ENCODE measurements at regions not wholly inside any gene's neighbourhood (a gene's known extent, or its start where the extent isn't known, plus 50 kb on each side); places are given as distances from the start of the nearest gene placed in this dataset.
A peak's percentile ranks its signal among the peaks of the same experiment; 100 is the strongest.

DNA sequence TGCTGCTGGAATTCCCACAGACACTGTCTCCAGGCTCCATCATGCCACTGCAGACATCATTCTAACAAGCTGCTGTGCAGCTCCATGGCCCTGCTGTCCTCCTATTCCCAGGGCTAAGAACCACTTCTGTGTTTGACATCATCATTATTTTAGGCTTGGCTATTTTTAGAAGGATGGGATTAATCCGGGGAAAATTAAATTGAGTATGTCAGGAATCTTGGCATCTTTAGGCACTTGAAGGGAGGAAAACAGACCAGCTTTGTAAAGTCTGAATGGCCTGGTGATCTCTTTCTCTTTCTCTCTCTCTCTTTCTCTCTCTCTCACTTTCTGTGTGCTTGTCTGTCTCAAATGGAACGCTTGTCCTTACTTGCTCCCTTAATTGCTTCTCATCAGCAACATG lies 568.3 kb upstream of the FLRT2 start:
- intact Hi-C loops (cut with DNase I; ENCODE audit: low total_unique reads): no loop called here
- no peak for TF ChIP-seq POLR2A (IDR thresholded peaks at IDR 0.05)
- TF ChIP-seq, protein P1, sequence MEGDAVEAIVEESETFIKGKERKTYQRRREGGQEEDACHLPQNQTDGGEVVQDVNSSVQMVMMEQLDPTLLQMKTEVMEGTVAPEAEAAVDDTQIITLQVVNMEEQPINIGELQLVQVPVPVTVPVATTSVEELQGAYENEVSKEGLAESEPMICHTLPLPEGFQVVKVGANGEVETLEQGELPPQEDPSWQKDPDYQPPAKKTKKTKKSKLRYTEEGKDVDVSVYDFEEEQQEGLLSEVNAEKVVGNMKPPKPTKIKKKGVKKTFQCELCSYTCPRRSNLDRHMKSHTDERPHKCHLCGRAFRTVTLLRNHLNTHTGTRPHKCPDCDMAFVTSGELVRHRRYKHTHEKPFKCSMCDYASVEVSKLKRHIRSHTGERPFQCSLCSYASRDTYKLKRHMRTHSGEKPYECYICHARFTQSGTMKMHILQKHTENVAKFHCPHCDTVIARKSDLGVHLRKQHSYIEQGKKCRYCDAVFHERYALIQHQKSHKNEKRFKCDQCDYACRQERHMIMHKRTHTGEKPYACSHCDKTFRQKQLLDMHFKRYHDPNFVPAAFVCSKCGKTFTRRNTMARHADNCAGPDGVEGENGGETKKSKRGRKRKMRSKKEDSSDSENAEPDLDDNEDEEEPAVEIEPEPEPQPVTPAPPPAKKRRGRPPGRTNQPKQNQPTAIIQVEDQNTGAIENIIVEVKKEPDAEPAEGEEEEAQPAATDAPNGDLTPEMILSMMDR (IDR thresholded peaks at IDR 0.05): no peak
- 24 to 36% methylated on average over 2 of the region's 2 CpGs for WGBS, 2 donors
- H3K4me3 ChIP-seq (ENCODE audit: low read depth, poor library complexity, severe bottlenecking): no peak overlapping the region
- no peak for DNase-seq (ENCODE audit: low spot score in 2 of 2)

DNA sequence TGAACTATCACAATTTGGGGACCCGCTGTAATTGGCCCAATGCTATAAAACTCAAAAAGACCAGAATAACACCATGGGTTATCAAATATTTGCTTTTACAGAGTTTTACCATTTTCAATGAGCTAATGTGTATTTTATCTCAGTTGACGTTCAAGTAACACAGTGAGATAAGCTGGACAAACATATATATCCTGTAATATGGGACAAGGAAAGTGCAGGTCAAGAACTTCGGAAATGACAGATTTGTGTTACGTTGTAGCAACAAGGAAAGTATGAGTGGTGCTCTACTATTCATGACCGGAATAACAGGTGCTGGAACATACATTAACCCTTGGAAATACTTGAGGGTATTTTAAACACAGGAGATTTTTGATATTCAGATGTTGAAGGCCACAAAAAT lies 566.4 kb upstream of the FLRT2 start:
- intact Hi-C loops (cut with DNase I; ENCODE audit: low total_unique reads): no loop called here
- WGBS, 2 donors: 92 to 95% methylated on average over 5 of the region's 5 CpGs
- no peak for TF ChIP-seq POLR2A (IDR thresholded peaks at IDR 0.05)
- TF ChIP-seq, protein P1 (IDR thresholded peaks at IDR 0.05): no peak

DNA sequence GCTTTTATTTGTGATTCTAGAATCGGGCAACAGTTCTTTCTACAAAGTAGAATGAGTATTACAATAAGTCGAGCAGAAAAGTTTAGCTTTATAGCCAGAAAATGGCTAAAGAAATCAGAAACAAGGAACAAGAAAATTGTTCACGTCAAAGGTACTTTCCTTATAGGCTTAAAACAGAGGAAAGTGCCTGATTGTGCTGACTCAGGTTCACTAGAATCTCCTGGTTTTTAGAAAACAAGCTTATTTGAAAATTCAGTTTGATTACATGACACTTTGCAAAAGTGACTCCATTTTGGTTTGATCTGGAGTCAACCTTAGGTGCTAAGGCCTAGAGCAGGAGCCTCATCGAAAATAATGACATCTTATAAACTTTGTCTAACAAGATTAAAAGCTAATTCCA lies 564.7 kb upstream of the FLRT2 start:
- no peak for DNase-seq (ENCODE audit: low spot score in 2 of 2)
- no peak overlapping the region for H3K4me3 ChIP-seq (ENCODE audit: low read depth, poor library complexity, severe bottlenecking)
- intact Hi-C loops (cut with DNase I; ENCODE audit: low total_unique reads): no loop called here
- TF ChIP-seq, protein P1 (IDR thresholded peaks at IDR 0.05): no peak
- no peak for TF ChIP-seq POLR2A (IDR thresholded peaks at IDR 0.05)
- 87 to 90% methylated on average over 4 of the region's 4 CpGs for WGBS, 2 donors

More for the DNA sequence above, 566.4 kb upstream of the FLRT2 start:
- DNase-seq (ENCODE audit: low spot score in 2 of 2): no peak
- H3K4me3 ChIP-seq (ENCODE audit: low read depth, poor library complexity, severe bottlenecking): no peak overlapping the region

DNA sequence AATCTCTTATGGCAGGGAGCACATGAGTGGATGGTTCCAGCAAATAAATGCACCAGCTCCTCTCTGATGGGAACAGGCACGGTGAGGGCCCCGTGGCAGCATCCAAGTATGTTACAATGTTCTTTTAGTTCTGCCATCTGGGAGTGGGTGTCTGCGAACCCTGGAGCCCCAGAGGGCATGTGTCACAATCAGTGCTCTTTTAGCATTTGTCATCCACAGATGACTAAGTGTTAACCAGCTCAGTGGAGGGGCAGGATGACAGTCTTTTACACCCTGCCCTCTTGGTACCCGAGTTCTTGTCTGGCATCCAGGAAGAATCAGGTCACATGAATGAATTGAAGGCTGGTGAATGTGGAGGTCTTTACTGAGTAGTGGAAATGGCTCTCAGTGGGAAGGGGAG lies 560.4 kb upstream of the FLRT2 start:
- DNase-seq (ENCODE audit: low spot score in 2 of 2): peak in 1 of 2 donors; percentile 13
- no peak overlapping the region for H3K4me3 ChIP-seq (ENCODE audit: low read depth, poor library complexity, severe bottlenecking)
- TF ChIP-seq, protein P1 (IDR thresholded peaks at IDR 0.05): no peak
- no peak for TF ChIP-seq POLR2A (IDR thresholded peaks at IDR 0.05)
- intact Hi-C loops (cut with DNase I; ENCODE audit: low total_unique reads): no loop called here
- WGBS, 2 donors: 56 to 59% methylated on average over 4 of the region's 4 CpGs

DNA sequence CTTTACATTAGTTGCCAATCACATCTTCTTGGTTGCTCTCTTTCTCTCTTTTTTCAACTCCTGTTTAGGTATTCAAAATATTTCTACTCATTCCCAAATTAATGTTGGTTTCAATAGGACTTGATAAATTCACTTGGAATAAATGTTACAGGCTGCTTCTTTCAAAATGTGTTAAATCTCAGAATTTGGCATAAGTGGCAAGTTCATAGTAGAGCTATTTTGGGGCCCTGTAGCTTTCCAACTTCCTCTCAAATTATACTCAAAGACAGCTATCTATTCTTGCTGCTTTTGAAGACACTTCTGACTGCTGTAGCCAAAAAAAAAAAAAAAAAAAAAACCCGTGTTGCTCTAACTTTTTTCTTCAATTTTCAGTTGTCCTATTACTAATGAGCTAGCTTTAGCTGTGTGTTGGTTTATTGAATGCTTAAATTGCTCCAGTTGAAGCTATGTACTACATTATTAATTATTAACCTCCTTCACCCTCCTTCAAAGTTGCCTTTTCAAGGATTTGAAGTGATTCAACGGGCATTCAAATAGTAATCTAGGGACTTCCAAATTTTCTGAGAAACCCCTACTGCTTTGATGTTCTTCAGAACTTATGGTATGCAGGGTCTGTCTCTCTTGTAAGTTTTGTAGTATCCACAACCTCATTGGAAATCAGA lies 554.6 kb upstream of the FLRT2 start:
- no peak for DNase-seq (ENCODE audit: low spot score in 2 of 2)
- H3K4me3 ChIP-seq (ENCODE audit: low read depth, poor library complexity, severe bottlenecking): no peak overlapping the region
- intact Hi-C loops (cut with DNase I; ENCODE audit: low total_unique reads): no loop called here
- WGBS, 2 donors: 41 to 49% methylated on average over 2 of the region's 2 CpGs
- TF ChIP-seq POLR2A (IDR thresholded peaks at IDR 0.05): no peak
- TF ChIP-seq, protein P1 (IDR thresholded peaks at IDR 0.05): no peak

DNA sequence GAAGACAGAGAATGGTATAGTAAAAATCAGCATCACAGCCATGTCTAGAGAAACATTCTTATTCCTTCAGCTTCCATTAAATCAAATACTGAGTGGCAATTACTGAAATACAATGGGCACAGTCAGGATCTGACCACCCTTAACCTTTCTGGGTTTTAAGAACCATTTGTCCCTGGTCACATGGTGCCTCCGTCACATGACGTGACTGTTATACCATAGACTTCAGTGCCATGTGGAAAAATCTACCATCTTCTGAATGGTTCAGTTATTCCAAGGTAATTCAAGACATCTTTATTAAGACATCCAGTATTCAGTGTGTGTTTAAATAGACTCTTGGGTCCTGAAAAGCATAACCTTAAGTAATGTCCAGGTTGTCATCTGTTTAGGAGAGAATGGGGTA lies 553.1 kb upstream of the FLRT2 start:
- intact Hi-C loops (cut with DNase I; ENCODE audit: low total_unique reads): no loop called here
- 92 to 98% methylated on average over 2 of the region's 2 CpGs for WGBS, 2 donors

More for the DNA sequence above, 553.1 kb upstream of the FLRT2 start:
- DNase-seq (ENCODE audit: low spot score in 2 of 2): no peak
- H3K4me3 ChIP-seq (ENCODE audit: low read depth, poor library complexity, severe bottlenecking): no peak overlapping the region
- TF ChIP-seq, protein P1 (IDR thresholded peaks at IDR 0.05): no peak
- TF ChIP-seq POLR2A (IDR thresholded peaks at IDR 0.05): no peak
